Endodermal cell (in vitro differentiated cells): ENCODE measurements at regions not wholly inside any gene's neighbourhood (a gene's known extent, or its start where the extent isn't known, plus 50 kb on each side); places are given as distances from the start of the nearest gene placed in this dataset.

Experiments
- DNase-seq: peaks from one replicate; pipeline ENCODE4 v3.0.0-alpha.2; 2017
- H3K27ac ChIP-seq: 2 replicates; pipeline ENCODE4 v1.5.1; 2013; ENCODE audit warnings: mild to moderate bottlenecking, low read depth, low read length, moderate library complexity
- H3K27me3 ChIP-seq: 2 replicates; pipeline ENCODE4 v1.6.1; 2013; ENCODE audit warnings: mild to moderate bottlenecking, low read length, moderate library complexity; ENCODE audit not compliant: insufficient read depth, control insufficient read depth, poor library complexity, severe bottlenecking
- H3K36me3 ChIP-seq: 2 replicates; pipeline ENCODE4 v1.7.0; 2013; ENCODE audit warnings: mild to moderate bottlenecking, low read length, moderate library complexity; ENCODE audit not compliant: control insufficient read depth, insufficient read depth
- H3K4me1 ChIP-seq: one replicate; pipeline ENCODE4 v1.7.0; 2013; ENCODE audit warnings: low read length; ENCODE audit not compliant: control insufficient read depth, insufficient read depth
- H3K4me3 ChIP-seq: 2 replicates; pipeline ENCODE4 v1.5.1; 2013; ENCODE audit warnings: mild to moderate bottlenecking, low read length, moderate library complexity
- H3K9ac ChIP-seq: 2 replicates; pipeline ENCODE4 v1.6.1; 2013; ENCODE audit warnings: mild to moderate bottlenecking, low read length, moderate library complexity; ENCODE audit not compliant: poor library complexity, severe bottlenecking; ENCODE audit errors: extremely low read depth
- H3K9me3 ChIP-seq: 2 replicates; pipeline ENCODE4 v1.6.1; 2013; ENCODE audit warnings: mild to moderate bottlenecking, low read length, moderate library complexity; ENCODE audit not compliant: control insufficient read depth
- H3K27ac Mint-ChIP-seq: 2 replicates; pipeline ENCODE4 v1.8.0; 2020; ENCODE audit warnings: mixed read lengths
- H3K27me3 Mint-ChIP-seq: 2 replicates; pipeline ENCODE4 v1.8.0; 2021; ENCODE audit warnings: mild to moderate bottlenecking, mixed read lengths; ENCODE audit not compliant: insufficient read depth
- H3K36me3 Mint-ChIP-seq: 2 replicates; pipeline ENCODE4 v1.8.0; 2020; ENCODE audit warnings: low read depth, mixed read lengths
- H3K4me1 Mint-ChIP-seq: 2 replicates; pipeline ENCODE4 v1.8.0; 2020; ENCODE audit warnings: mixed read lengths
- H3K4me3 Mint-ChIP-seq: 2 replicates; pipeline ENCODE4 v1.8.0; 2020; ENCODE audit warnings: mild to moderate bottlenecking, moderate library complexity, mixed read lengths
- H3K9me3 Mint-ChIP-seq: 2 replicates; pipeline ENCODE4 v1.8.0; 2020; ENCODE audit warnings: mild to moderate bottlenecking, mixed read lengths
- WGBS, 2 experiments: methylation state at CpG; one replicate each; pipeline versions ENCODE4 v1.1.5 to v1.1.7; 2013; ENCODE audit warnings: missing lambda C conversion rate in 2 of 2, mixed read lengths in 1 of 2; ENCODE audit not compliant: insufficient coverage in 1 of 2, insufficient read length in 1 of 2; 5-methylcytosine and 5-hydroxymethylcytosine counted together
- TF ChIP-seq, protein P1 (sequence below): fragments of 200-600 bp; sonication (generic); conservative IDR thresholded peaks from 2 replicates; pipeline ENCODE4 v1.5.0; 2021; ENCODE audit warnings: antibody characterized with exemption, mild to moderate bottlenecking

DNA sequence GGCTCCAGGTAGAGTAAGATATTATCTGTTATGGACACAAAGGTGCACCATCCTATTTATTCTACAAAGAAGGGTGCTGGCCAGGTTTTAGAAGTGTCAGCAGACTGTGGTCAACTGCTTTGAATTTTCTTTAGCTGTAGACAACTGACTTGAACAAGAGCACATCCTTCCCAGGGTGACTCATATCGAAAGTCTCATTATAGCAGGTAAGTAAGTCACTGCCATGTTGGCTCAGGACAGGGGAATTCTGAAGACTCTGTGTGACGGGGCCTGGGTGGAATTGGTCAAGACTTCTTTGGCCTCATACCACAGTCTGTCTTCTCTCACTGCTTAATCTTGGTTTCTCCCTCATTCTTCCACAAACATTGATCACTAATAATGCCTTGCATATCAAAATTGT is 214.5 kb upstream of the CDH9 start:
- Histone ChIP-seq H3K4me3 (no peak overlapping the region), H3K9me3 (no peaks in the 10 kb centered on the region), H3K27me3 (no peaks in the 10 kb centered on the region), H3K9ac (no peak overlapping the region), H3K27ac (no peak overlapping the region), H3K4me1 (no peaks in the 10 kb centered on the region), H3K36me3 (no peaks in the 10 kb centered on the region)
- H3K4me3 Mint-ChIP-seq, result no peak overlapping the region
- WGBS, 2 experiments, result 95 to 100% methylated on average over 1 to 2 of the region's 2 CpGs
- TF ChIP-seq, protein P1, sequence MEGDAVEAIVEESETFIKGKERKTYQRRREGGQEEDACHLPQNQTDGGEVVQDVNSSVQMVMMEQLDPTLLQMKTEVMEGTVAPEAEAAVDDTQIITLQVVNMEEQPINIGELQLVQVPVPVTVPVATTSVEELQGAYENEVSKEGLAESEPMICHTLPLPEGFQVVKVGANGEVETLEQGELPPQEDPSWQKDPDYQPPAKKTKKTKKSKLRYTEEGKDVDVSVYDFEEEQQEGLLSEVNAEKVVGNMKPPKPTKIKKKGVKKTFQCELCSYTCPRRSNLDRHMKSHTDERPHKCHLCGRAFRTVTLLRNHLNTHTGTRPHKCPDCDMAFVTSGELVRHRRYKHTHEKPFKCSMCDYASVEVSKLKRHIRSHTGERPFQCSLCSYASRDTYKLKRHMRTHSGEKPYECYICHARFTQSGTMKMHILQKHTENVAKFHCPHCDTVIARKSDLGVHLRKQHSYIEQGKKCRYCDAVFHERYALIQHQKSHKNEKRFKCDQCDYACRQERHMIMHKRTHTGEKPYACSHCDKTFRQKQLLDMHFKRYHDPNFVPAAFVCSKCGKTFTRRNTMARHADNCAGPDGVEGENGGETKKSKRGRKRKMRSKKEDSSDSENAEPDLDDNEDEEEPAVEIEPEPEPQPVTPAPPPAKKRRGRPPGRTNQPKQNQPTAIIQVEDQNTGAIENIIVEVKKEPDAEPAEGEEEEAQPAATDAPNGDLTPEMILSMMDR, result no peak
- no peaks in the 10 kb centered on the region for H3K9me3 Mint-ChIP-seq
- H3K4me1 Mint-ChIP-seq, result no peaks in the 10 kb centered on the region
- H3K36me3 Mint-ChIP-seq, result no peaks in the 10 kb centered on the region
- H3K27ac Mint-ChIP-seq, result no peak overlapping the region
- no peaks in the 10 kb centered on the region for H3K27me3 Mint-ChIP-seq
- DNase-seq, result no peak

DNA sequence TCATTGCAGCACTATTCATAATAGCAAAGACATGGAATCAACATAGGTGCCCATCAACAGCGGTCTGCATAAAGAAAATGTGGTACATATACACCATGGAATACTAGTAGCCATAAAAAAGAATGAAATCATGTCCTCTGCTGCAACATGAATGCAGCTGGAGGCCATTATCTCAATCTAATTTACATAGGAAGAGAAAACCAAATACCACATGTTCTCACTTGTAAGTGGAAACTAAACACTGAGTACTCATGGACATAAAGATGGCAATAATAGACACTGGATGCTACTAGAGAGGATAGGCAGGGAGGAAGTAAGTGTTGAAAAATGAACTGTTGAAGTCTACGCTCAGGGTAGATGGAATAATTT is 203.9 kb upstream of the CDH9 start:
- no peak overlapping the region for H3K9ac ChIP-seq
- Mint-ChIP-seq H3K9me3 (no peaks in the 10 kb centered on the region), H3K27me3 (no peaks in the 10 kb centered on the region), H3K4me1 (no peaks in the 10 kb centered on the region), H3K27ac (no peak overlapping the region), H3K4me3 (no peak overlapping the region), H3K36me3 (no peaks in the 10 kb centered on the region)
- DNase-seq, result no peak
- 71% methylated on average over 2 of the region's 2 CpGs; no CpG with 5 or more reads in 1 of the 2 experiments for WGBS, 2 experiments
- no peaks in the 10 kb centered on the region for H3K4me1 ChIP-seq
- TF ChIP-seq, protein P1, result no peak
- H3K27ac ChIP-seq, result no peak overlapping the region
- no peaks in the 10 kb centered on the region for H3K9me3 ChIP-seq
- H3K36me3 ChIP-seq, result no peaks in the 10 kb centered on the region
- no peaks in the 10 kb centered on the region for H3K27me3 ChIP-seq
- H3K4me3 ChIP-seq, result no peak overlapping the region

DNA sequence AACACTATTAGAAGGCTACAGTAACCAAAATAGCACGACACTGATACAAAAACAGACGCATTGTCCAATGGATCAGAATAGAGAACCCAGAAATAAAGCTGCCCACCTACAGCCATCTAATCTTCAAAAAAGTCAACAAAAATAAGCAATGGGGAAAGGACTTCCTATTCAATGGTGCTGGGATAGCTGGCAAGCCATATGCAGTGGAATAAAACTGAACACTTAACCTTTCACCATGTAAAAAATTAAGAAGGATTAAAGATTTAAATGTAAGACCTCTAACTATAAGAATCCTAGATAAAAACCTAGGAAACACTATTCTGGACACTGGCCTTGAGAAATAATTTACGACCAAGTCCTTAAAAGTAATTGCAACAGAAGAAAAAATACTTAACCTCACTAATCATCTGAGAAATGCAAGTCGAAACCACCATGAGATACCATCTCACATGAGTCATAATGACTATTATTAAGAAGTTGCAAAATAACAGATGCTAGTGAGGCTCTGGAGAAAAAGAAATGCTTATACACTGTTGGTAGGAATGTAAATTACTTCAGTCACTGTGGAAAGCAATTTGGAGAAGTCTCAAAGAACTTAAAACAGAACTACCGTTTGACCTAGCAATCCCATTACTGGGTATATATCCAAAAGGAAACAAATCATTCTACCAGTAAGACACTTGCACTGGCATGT is 203.3 kb upstream of the CDH9 start:
- no peaks in the 10 kb centered on the region for H3K27me3 ChIP-seq
- no peaks in the 10 kb centered on the region for H3K36me3 ChIP-seq
- no peak overlapping the region for H3K4me3 Mint-ChIP-seq
- H3K4me1 ChIP-seq, result no peaks in the 10 kb centered on the region
- WGBS, 2 experiments, result 93 to 100% methylated on average over 1 to 5 of the region's 5 CpGs
- no peak overlapping the region for H3K27ac Mint-ChIP-seq
- no peak overlapping the region for H3K27ac ChIP-seq
- no peaks in the 10 kb centered on the region for H3K36me3 Mint-ChIP-seq
- TF ChIP-seq, protein P1, result no peak
- H3K9me3 ChIP-seq, result no peaks in the 10 kb centered on the region
- DNase-seq, result no peak
- no peaks in the 10 kb centered on the region for H3K4me1 Mint-ChIP-seq
- no peaks in the 10 kb centered on the region for H3K27me3 Mint-ChIP-seq
- no peak overlapping the region for H3K9ac ChIP-seq
- no peak overlapping the region for H3K4me3 ChIP-seq
- no peaks in the 10 kb centered on the region for H3K9me3 Mint-ChIP-seq
